Neuronal stem cell (in vitro differentiated cells): ENCODE measurements at regions not wholly inside any gene's neighbourhood (a gene's known extent, or its start where the extent isn't known, plus 50 kb on each side); places are given as distances from the start of the nearest gene placed in this dataset.
A peak's percentile ranks its signal among the peaks of the same experiment; 100 is the strongest.

Experiments used
- DNase-seq: peaks from one replicate; pipeline ENCODE4 v3.0.0-alpha.2; 2013; ENCODE audit warnings: low spot score
- H2AFZ ChIP-seq: one replicate; pipeline ENCODE4 v1.6.1; 2013; ENCODE audit warnings: mild to moderate bottlenecking, low read length, inconsistent platforms
- H2AK5ac ChIP-seq: 2 replicates; pipeline ENCODE4 v1.6.1; 2013; ENCODE audit warnings: low read depth, mild to moderate bottlenecking, inconsistent platforms, low read length, moderate library complexity, mixed read lengths
- H2BK120ac ChIP-seq: 2 replicates; pipeline ENCODE4 v1.6.1; 2013; ENCODE audit warnings: low read depth, mild to moderate bottlenecking, inconsistent platforms, low read length, moderate library complexity, mixed read lengths
- H2BK12ac ChIP-seq: one replicate; pipeline ENCODE4 v1.6.1; 2013; ENCODE audit warnings: low read length, inconsistent platforms
- H2BK15ac ChIP-seq: 2 replicates; pipeline ENCODE4 v1.6.1; 2013; ENCODE audit warnings: mild to moderate bottlenecking, low read length, inconsistent platforms, mixed read lengths
- H2BK5ac ChIP-seq: one replicate; pipeline ENCODE4 v1.6.1; 2013; ENCODE audit warnings: inconsistent platforms, mild to moderate bottlenecking, low read length, moderate library complexity
- H3K14ac ChIP-seq: one replicate; pipeline ENCODE4 v1.6.1; 2013; ENCODE audit warnings: low read length, inconsistent platforms
- H3K18ac ChIP-seq: 2 replicates; pipeline ENCODE4 v1.6.1; 2013; ENCODE audit warnings: low read length, inconsistent platforms
- H3K23ac ChIP-seq: 2 replicates; pipeline ENCODE4 v1.6.1; 2013; ENCODE audit warnings: low read depth, mild to moderate bottlenecking, mixed read lengths, low read length, inconsistent platforms; ENCODE audit not compliant: poor library complexity
- H3K27ac ChIP-seq: replicated peaks from 3 replicates; pipeline ENCODE4 v1.5.1; 2013; ENCODE audit warnings: low read length, inconsistent platforms
- H3K27me3 ChIP-seq, 3 experiments: 2 replicates each; pipeline ENCODE4 v1.6.1; 2013; ENCODE audit warnings: low read length in 3 of 3, mild to moderate bottlenecking in 2 of 3, inconsistent platforms in 1 of 3, low read depth in 1 of 3, mixed read lengths in 1 of 3, moderate library complexity in 1 of 3; ENCODE audit not compliant: control insufficient read depth in 3 of 3, insufficient read depth in 3 of 3
- H3K36me3 ChIP-seq, 2 donors: replicated peaks in 1 of 2; 2 replicates each; pipeline ENCODE4 v1.6.1; 2013; ENCODE audit warnings: low read length in 2 of 2; ENCODE audit not compliant: control insufficient read depth in 2 of 2, insufficient read depth in 2 of 2
- H3K4ac ChIP-seq: 2 replicates; pipeline ENCODE4 v1.6.1; 2013; ENCODE audit warnings: inconsistent platforms, mild to moderate bottlenecking, low read length, moderate library complexity
- H3K4me1 ChIP-seq, 2 donors: 1 replicate in 1 of 2; 2 replicates in 1 of 2; pipeline ENCODE4 v1.6.1; 2013; ENCODE audit warnings: low read length in 2 of 2, low read depth in 1 of 2; ENCODE audit not compliant: control insufficient read depth in 2 of 2, insufficient read depth in 1 of 2
- H3K4me2 ChIP-seq: one replicate; pipeline ENCODE4 v1.6.1; 2013; ENCODE audit warnings: mild to moderate bottlenecking, low read length, inconsistent platforms; ENCODE audit not compliant: insufficient read depth, poor library complexity, severe bottlenecking
- H3K4me3 ChIP-seq, 2 donors: 2 replicates each; pipeline ENCODE4 v1.5.1; 2013; ENCODE audit warnings: low read length in 2 of 2, mild to moderate bottlenecking in 2 of 2, inconsistent platforms in 1 of 2, moderate library complexity in 1 of 2
- H3K79me1 ChIP-seq: one replicate; pipeline ENCODE4 v1.6.1; 2013; ENCODE audit warnings: low read depth, mild to moderate bottlenecking, inconsistent platforms, low read length, moderate library complexity
- H3K9ac ChIP-seq: one replicate; pipeline ENCODE4 v1.6.1; 2013; ENCODE audit warnings: mild to moderate bottlenecking, low read depth, low read length, inconsistent platforms; ENCODE audit not compliant: poor library complexity
- H3K9me3 ChIP-seq, 2 donors: replicated peaks in 1 of 2; 2 replicates each; pipeline versions ENCODE3 to v1.6.1; 2013; ENCODE audit warnings: low read length in 2 of 2, mild to moderate bottlenecking in 2 of 2, inconsistent platforms in 1 of 2, low read depth in 1 of 2, mixed read lengths in 1 of 2, moderate library complexity in 1 of 2; ENCODE audit not compliant: control insufficient read depth in 2 of 2, insufficient read depth in 1 of 2
- H4K8ac ChIP-seq: one replicate; pipeline ENCODE4 v1.6.1; 2013; ENCODE audit warnings: low read depth, mild to moderate bottlenecking, inconsistent platforms, low read length, moderate library complexity
- H4K91ac ChIP-seq: one replicate; pipeline ENCODE4 v1.6.1; 2013; ENCODE audit warnings: low read length, low read depth, mild to moderate bottlenecking, inconsistent platforms; ENCODE audit not compliant: poor library complexity
- WGBS, 2 donors: extraction: QIAGEN DNeasy Blood & Tissue Kit; methylation state at CpG; one replicate each; pipeline ENCODE4 v1.1.7; 2013; ENCODE audit warnings: missing lambda C conversion rate in 2 of 2, mixed read lengths in 1 of 2; ENCODE audit not compliant: insufficient read length in 2 of 2, insufficient replicate concordance in 1 of 2; ENCODE audit errors: extremely low coverage in 2 of 2; 5-methylcytosine and 5-hydroxymethylcytosine counted together

- no peak overlapping the region for H3K4me3 ChIP-seq
- H3K4ac ChIP-seq = no peak overlapping the region
- peak overlapping the region; percentile 17 for H2AFZ ChIP-seq
- H4K8ac ChIP-seq = no peak overlapping the region
- no peak for DNase-seq
- no peaks in the 10 kb centered on the region for H3K4me1 ChIP-seq
- no peak overlapping the region for H3K27ac ChIP-seq
- no CpG with 5 or more reads among the region's 4 CpGs for WGBS, 2 donors
- no peak overlapping the region for H4K91ac ChIP-seq
- H3K9ac ChIP-seq = no peak overlapping the region
- H3K36me3 ChIP-seq = no peaks in the 10 kb centered on the region
- H3K23ac ChIP-seq = no peak overlapping the region
- H3K4me2 ChIP-seq = no peak overlapping the region
- H3K18ac ChIP-seq = no peak overlapping the region
- H3K27me3 ChIP-seq = no peaks in the 10 kb centered on the region
- no peak overlapping the region for H2AK5ac ChIP-seq
- H3K79me1 ChIP-seq = no peaks in the 10 kb centered on the region
- H2BK120ac ChIP-seq = no peak overlapping the region
- H2BK15ac ChIP-seq = no peak overlapping the region
- H2BK5ac ChIP-seq = no peak overlapping the region
- no peaks in the 10 kb centered on the region for H3K9me3 ChIP-seq
- H2BK12ac ChIP-seq = no peak overlapping the region
- no peak overlapping the region for H3K14ac ChIP-seq
Observed at GRCh38 chr13:59337070-59337469, 826.7 kb downstream of the DIAPH3 start.

GRCh38 chr13:59340151-59340550 is 823.6 kb downstream of the DIAPH3 start:
- H3K14ac ChIP-seq = no peak overlapping the region
- H3K4me1 ChIP-seq = peaks cover 2 to 8% of the 10 kb centered on the region in 2 donors
- H3K23ac ChIP-seq = no peak overlapping the region
- no peak overlapping the region for H3K4me3 ChIP-seq
- H3K9ac ChIP-seq = no peak overlapping the region
- H3K36me3 ChIP-seq = no peaks in the 10 kb centered on the region
- no peak overlapping the region for H2BK120ac ChIP-seq
- no peaks in the 10 kb centered on the region for H3K79me1 ChIP-seq
- no peak overlapping the region for H2BK15ac ChIP-seq
- no peak overlapping the region for H2BK12ac ChIP-seq
- H2AK5ac ChIP-seq = no peak overlapping the region
- H4K91ac ChIP-seq = no peak overlapping the region
- H3K9me3 ChIP-seq = no peaks in the 10 kb centered on the region
- H4K8ac ChIP-seq = no peak overlapping the region
- H3K18ac ChIP-seq = no peak overlapping the region
- no peaks in the 10 kb centered on the region for H3K27me3 ChIP-seq
- WGBS, 2 donors = no CpG with 5 or more reads among the region's 5 CpGs
- H3K4me2 ChIP-seq = no peak overlapping the region
- no peak overlapping the region for H3K4ac ChIP-seq
- DNase-seq = no peak
- H3K27ac ChIP-seq = no peak overlapping the region
- no peak overlapping the region for H2AFZ ChIP-seq
- H2BK5ac ChIP-seq = no peak overlapping the region

- no CpG with 5 or more reads among the region's 3 CpGs for WGBS, 2 donors
- H2AK5ac ChIP-seq = no peak overlapping the region
- H3K9ac ChIP-seq = no peak overlapping the region
- no peaks in the 10 kb centered on the region for H3K27me3 ChIP-seq
- no peaks in the 10 kb centered on the region for H3K36me3 ChIP-seq
- DNase-seq = no peak
- no peak overlapping the region for H3K4me3 ChIP-seq
- no peak overlapping the region for H2AFZ ChIP-seq
- H3K4me2 ChIP-seq = no peak overlapping the region
- H3K79me1 ChIP-seq = no peaks in the 10 kb centered on the region
- H3K4me1 ChIP-seq = peaks cover 2 to 8% of the 10 kb centered on the region in 2 donors
- H3K4ac ChIP-seq = no peak overlapping the region
- no peak overlapping the region for H2BK15ac ChIP-seq
- no peak overlapping the region for H2BK12ac ChIP-seq
- no peak overlapping the region for H4K8ac ChIP-seq
- H3K27ac ChIP-seq = no peak overlapping the region
- H4K91ac ChIP-seq = no peak overlapping the region
- H3K9me3 ChIP-seq = no peaks in the 10 kb centered on the region
- no peak overlapping the region for H2BK120ac ChIP-seq
- H3K23ac ChIP-seq = no peak overlapping the region
- no peak overlapping the region for H3K18ac ChIP-seq
- no peak overlapping the region for H3K14ac ChIP-seq
- H2BK5ac ChIP-seq = no peak overlapping the region
Observed at GRCh38 chr13:59340581-59340980, 823.1 kb downstream of the DIAPH3 start.

- Histone ChIP-seq H2AK5ac (no peak overlapping the region), H3K27me3 (no peaks in the 10 kb centered on the region), H3K9ac (no peak overlapping the region), H2AFZ (no peak overlapping the region), H3K23ac (no peak overlapping the region), H3K14ac (no peak overlapping the region), H3K4me1 (peaks cover 2 to 8% of the 10 kb centered on the region in 2 donors), H3K27ac (no peak overlapping the region), H3K9me3 (no peaks in the 10 kb centered on the region), H3K4me2 (no peak overlapping the region), H3K79me1 (no peaks in the 10 kb centered on the region), H2BK12ac (no peak overlapping the region), H3K4me3 (no peak overlapping the region), H2BK15ac (no peak overlapping the region), H3K36me3 (no peaks in the 10 kb centered on the region), H4K8ac (no peak overlapping the region), H2BK5ac (no peak overlapping the region), H4K91ac (no peak overlapping the region), H2BK120ac (no peak overlapping the region), H3K18ac (no peak overlapping the region), H3K4ac (no peak overlapping the region)
- WGBS, 2 donors = no CpG with 5 or more reads among the region's 5 CpGs
- no peak for DNase-seq
Observed at GRCh38 chr13:59342400-59342799, 821.3 kb downstream of the DIAPH3 start.
